Adipocyte (in vitro differentiated cells): ENCODE measurements at regions not wholly inside any gene's neighbourhood (a gene's known extent, or its start where the extent isn't known, plus 50 kb on each side); places are given as distances from the start of the nearest gene placed in this dataset.
"Not testable (repeated sequence)": the region's sequence is repeated elsewhere in the genome, so short reads cannot be mapped to it uniquely, and the experiment has no call there.

ENCODE experiments used
- DNase-seq: peaks from one replicate; pipeline ENCODE4 v3.0.0-alpha.2; 2015; ENCODE audit warnings: low read depth
- H3K27me3 ChIP-seq: replicated peaks from 2 replicates; pipeline ENCODE4 v1.7.0; 2013; ENCODE audit warnings: mild to moderate bottlenecking, low read length, moderate library complexity; ENCODE audit not compliant: control insufficient read depth, insufficient read depth
- H3K36me3 ChIP-seq: 2 replicates; pipeline ENCODE4 v1.7.0; 2013; ENCODE audit warnings: low read length, mild to moderate bottlenecking, moderate library complexity; ENCODE audit not compliant: control insufficient read depth, insufficient read depth, severe bottlenecking
- H3K4me1 ChIP-seq: 2 replicates; pipeline ENCODE4 v1.7.0; 2013; ENCODE audit warnings: mild to moderate bottlenecking, low read length, moderate library complexity; ENCODE audit not compliant: control insufficient read depth, insufficient read depth
- H3K4me3 ChIP-seq: 2 replicates; pipeline ENCODE4 v1.7.0; 2013; ENCODE audit warnings: mild to moderate bottlenecking, low read length, moderate library complexity
- H3K9ac ChIP-seq: 2 replicates; pipeline ENCODE4 v1.7.0; 2013; ENCODE audit warnings: mild to moderate bottlenecking, low read length, moderate library complexity
- H3K9me3 ChIP-seq: 2 replicates; pipeline ENCODE4 v1.7.0; 2013; ENCODE audit warnings: mild to moderate bottlenecking, low read length, moderate library complexity; ENCODE audit not compliant: control insufficient read depth

GRCh38 chr4:89493367-89493766, 185.8 kb upstream of the GPRIN3 start:
- H3K4me1 ChIP-seq = peaks cover 36% of the 10 kb centered on the region
- H3K4me3 ChIP-seq = no peak overlapping the region
- H3K9ac ChIP-seq = no peak overlapping the region
- no peaks in the 10 kb centered on the region for H3K27me3 ChIP-seq
- H3K9me3 ChIP-seq = peaks cover 5% of the 10 kb centered on the region
- no peaks in the 10 kb centered on the region for H3K36me3 ChIP-seq
- DNase-seq = no peak

GRCh38 chr4:89492581-89493071, 185.0 kb upstream of the GPRIN3 start:
- H3K4me1 ChIP-seq = peaks cover 39% of the 10 kb centered on the region
- no peaks in the 10 kb centered on the region for H3K36me3 ChIP-seq
- peak overlapping the region; percentile 61 for H3K4me3 ChIP-seq
- peak; percentile 87 for DNase-seq
- peaks cover 5% of the 10 kb centered on the region for H3K9me3 ChIP-seq
- peak overlapping the region; percentile 35 for H3K9ac ChIP-seq
- H3K27me3 ChIP-seq = no peaks in the 10 kb centered on the region

GRCh38 chr4:89491761-89492160, 184.2 kb upstream of the GPRIN3 start:
- H3K27me3 ChIP-seq = no peaks in the 10 kb centered on the region
- no peak overlapping the region for H3K9ac ChIP-seq
- peaks cover 32% of the 10 kb centered on the region for H3K4me1 ChIP-seq
- DNase-seq = no peak
- H3K36me3 ChIP-seq = no peaks in the 10 kb centered on the region
- peaks cover 5% of the 10 kb centered on the region for H3K9me3 ChIP-seq
- H3K4me3 ChIP-seq = no peak overlapping the region

- not testable (repeated sequence) for DNase-seq, H3K4me3 ChIP-seq, H3K27me3 ChIP-seq, H3K9me3 ChIP-seq, H3K9ac ChIP-seq, H3K36me3 ChIP-seq
- peaks cover 26% of the 10 kb centered on the region for H3K4me1 ChIP-seq
Measured at GRCh38 chr4:89489921-89490431, 182.4 kb upstream of the GPRIN3 start.

- Histone ChIP-seq H3K27me3 (no peaks in the 10 kb centered on the region), H3K9ac (no peak overlapping the region), H3K4me3 (no peak overlapping the region), H3K9me3 (no peaks in the 10 kb centered on the region), H3K36me3 (no peaks in the 10 kb centered on the region), H3K4me1 (peaks cover 26% of the 10 kb centered on the region)
- DNase-seq = no peak
Measured at GRCh38 chr4:89489338-89489771, 181.8 kb upstream of the GPRIN3 start.

GRCh38 chr4:89488736-89489135, 181.1 kb upstream of the GPRIN3 start:
- peaks cover 26% of the 10 kb centered on the region for H3K4me1 ChIP-seq
- no peak for DNase-seq
- no peak overlapping the region for H3K9ac ChIP-seq
- no peaks in the 10 kb centered on the region for H3K27me3 ChIP-seq
- no peaks in the 10 kb centered on the region for H3K36me3 ChIP-seq
- H3K9me3 ChIP-seq = no peaks in the 10 kb centered on the region
- no peak overlapping the region for H3K4me3 ChIP-seq

GRCh38 chr4:89486673-89487072, 179.1 kb upstream of the GPRIN3 start:
- H3K9ac ChIP-seq = no peak overlapping the region
- DNase-seq = no peak
- peaks cover 11% of the 10 kb centered on the region for H3K4me1 ChIP-seq
- H3K36me3 ChIP-seq = no peaks in the 10 kb centered on the region
- no peak overlapping the region for H3K4me3 ChIP-seq
- no peaks in the 10 kb centered on the region for H3K27me3 ChIP-seq
- H3K9me3 ChIP-seq = no peaks in the 10 kb centered on the region

GRCh38 chr4:89486042-89486441, 178.4 kb upstream of the GPRIN3 start:
- no peaks in the 10 kb centered on the region for H3K27me3 ChIP-seq
- no peaks in the 10 kb centered on the region for H3K36me3 ChIP-seq
- DNase-seq = peak; percentile 72
- H3K4me1 ChIP-seq = peaks cover 10% of the 10 kb centered on the region
- no peak overlapping the region for H3K9ac ChIP-seq
- H3K9me3 ChIP-seq = no peaks in the 10 kb centered on the region
- no peak overlapping the region for H3K4me3 ChIP-seq

- no peak overlapping the region for H3K4me3 ChIP-seq
- no peak overlapping the region for H3K9ac ChIP-seq
Measured at GRCh38 chr4:89483833-89484232, 176.2 kb upstream of the GPRIN3 start.

GRCh38 chr4:89482926-89483595, 175.5 kb upstream of the GPRIN3 start:
- no peak for DNase-seq
- Histone ChIP-seq H3K4me1 (peaks cover 6% of the 10 kb centered on the region), H3K9ac (no peak overlapping the region), H3K9me3 (peaks cover 6% of the 10 kb centered on the region), H3K36me3 (no peaks in the 10 kb centered on the region), H3K27me3 (no peaks in the 10 kb centered on the region), H3K4me3 (no peak overlapping the region)

More at GRCh38 chr4:89483833-89484232, 176.2 kb upstream of the GPRIN3 start:
- H3K27me3 ChIP-seq = no peaks in the 10 kb centered on the region
- H3K36me3 ChIP-seq = no peaks in the 10 kb centered on the region
- H3K4me1 ChIP-seq = peaks cover 10% of the 10 kb centered on the region
- no peak for DNase-seq
- H3K9me3 ChIP-seq = peaks cover 4% of the 10 kb centered on the region

- H3K4me1 ChIP-seq = no peaks in the 10 kb centered on the region
- DNase-seq = peak; percentile 43
Measured at GRCh38 chr4:89482251-89482650, 174.7 kb upstream of the GPRIN3 start.

More at GRCh38 chr4:89482251-89482650, 174.7 kb upstream of the GPRIN3 start:
- H3K9ac ChIP-seq = no peak overlapping the region
- H3K36me3 ChIP-seq = no peaks in the 10 kb centered on the region
- no peaks in the 10 kb centered on the region for H3K27me3 ChIP-seq
- peaks cover 6% of the 10 kb centered on the region for H3K9me3 ChIP-seq
- no peak overlapping the region for H3K4me3 ChIP-seq
